HFFc6 (cell line): ENCODE measurements at regions not wholly inside any gene's neighbourhood (a gene's known extent, or its start where the extent isn't known, plus 50 kb on each side); places are given as distances from the start of the nearest gene placed in this dataset.
"Not testable (repeated sequence)": the region's sequence is repeated elsewhere in the genome, so short reads cannot be mapped to it uniquely, and the experiment has no call there.

Experiments
- DNase-seq: peaks from one replicate; pipeline ENCODE4 v3.0.0-alpha.2; 2018
- H3K27ac Mint-ChIP-seq: 2 replicates; pipeline ENCODE4 v1.8.0; 2020; ENCODE audit warnings: mild to moderate bottlenecking, mixed read lengths
- H3K27me3 Mint-ChIP-seq: 2 replicates; pipeline ENCODE4 v1.8.0; 2021; ENCODE audit warnings: mild to moderate bottlenecking, moderate library complexity, mixed read lengths; ENCODE audit not compliant: insufficient read depth
- H3K36me3 Mint-ChIP-seq: 2 replicates; pipeline ENCODE4 v1.8.0; 2021; ENCODE audit warnings: low read depth, mixed read lengths
- H3K4me1 Mint-ChIP-seq: 2 replicates; pipeline ENCODE4 v1.8.0; 2020; ENCODE audit warnings: low read depth, mixed read lengths
- H3K4me3 Mint-ChIP-seq: 2 replicates; pipeline ENCODE4 v1.8.0; 2020; ENCODE audit warnings: mild to moderate bottlenecking, moderate library complexity, mixed read lengths
- H3K9me3 Mint-ChIP-seq: 2 replicates; pipeline ENCODE4 v1.8.0; 2020; ENCODE audit warnings: mild to moderate bottlenecking, mixed read lengths
- CTCF ChIP-seq: fragments of 200-600 bp; sonication (generic); IDR thresholded peaks from 2 replicates; pipeline ENCODE4 v1.5.0; 2021; ENCODE audit warnings: antibody characterized with exemption, mild to moderate bottlenecking

- Mint-ChIP-seq H3K27me3 (no peaks in the 10 kb centered on the region), H3K36me3 (peaks cover 4% of the 10 kb centered on the region; the same call in 1 of the 2 replicates), H3K9me3 (peaks cover 17% of the 10 kb centered on the region), H3K27ac (no peak overlapping the region), H3K4me1 (no peaks in the 10 kb centered on the region), H3K4me3 (no peak overlapping the region)
- no peak for DNase-seq
- TF ChIP-seq CTCF, result no peak
Measured at GRCh38 chr7:109699661-109700060, 1130.0 kb downstream of the DNAJB9 start.

DNA sequence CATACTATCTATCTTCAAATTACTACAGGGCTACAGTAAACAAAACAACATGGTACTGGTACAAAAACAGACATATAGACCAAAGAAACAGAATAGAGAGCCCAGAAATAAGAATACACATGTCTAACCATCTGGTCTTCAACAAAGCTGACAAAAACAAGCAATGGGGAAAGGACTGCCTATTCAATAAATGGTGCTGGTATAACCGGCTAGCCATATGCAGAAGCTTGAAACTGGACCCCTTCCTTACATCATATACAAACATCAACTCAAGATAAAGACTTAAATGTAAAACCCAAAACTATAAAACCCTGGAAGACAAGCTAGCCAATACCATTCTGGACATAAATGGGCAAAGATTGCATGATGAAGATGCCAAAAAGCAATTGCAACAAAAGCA is 1143.7 kb downstream of the DNAJB9 start:
- no peaks in the 10 kb centered on the region for H3K36me3 Mint-ChIP-seq
- H3K4me1 Mint-ChIP-seq, result no peaks in the 10 kb centered on the region
- no peak overlapping the region for H3K4me3 Mint-ChIP-seq
- no peak for DNase-seq
- H3K27me3 Mint-ChIP-seq, result no peaks in the 10 kb centered on the region
- no peak for TF ChIP-seq CTCF
- H3K9me3 Mint-ChIP-seq, result peaks cover 12% of the 10 kb centered on the region
- H3K27ac Mint-ChIP-seq, result no peak overlapping the region

- H3K27ac Mint-ChIP-seq, H3K36me3 Mint-ChIP-seq, H3K27me3 Mint-ChIP-seq, H3K4me3 Mint-ChIP-seq, DNase-seq, H3K4me1 Mint-ChIP-seq: not testable (repeated sequence)
- H3K9me3 Mint-ChIP-seq, result peaks cover 23% of the 10 kb centered on the region
Measured at GRCh38 chr7:109719359-109719758, 1149.7 kb downstream of the DNAJB9 start.

- no peaks in the 10 kb centered on the region for H3K27me3 Mint-ChIP-seq
- no peak for TF ChIP-seq CTCF
- H3K27ac Mint-ChIP-seq, result no peak overlapping the region
- H3K4me3 Mint-ChIP-seq, result no peak overlapping the region
- no peaks in the 10 kb centered on the region for H3K36me3 Mint-ChIP-seq
- peaks cover 17% of the 10 kb centered on the region for H3K9me3 Mint-ChIP-seq
- no peaks in the 10 kb centered on the region for H3K4me1 Mint-ChIP-seq
- DNase-seq, result no peak
Measured at GRCh38 chr7:109734601-109735000, 1164.9 kb downstream of the DNAJB9 start.

- H3K27me3 Mint-ChIP-seq, result no peaks in the 10 kb centered on the region
- no peaks in the 10 kb centered on the region for H3K4me1 Mint-ChIP-seq
- no peak overlapping the region for H3K27ac Mint-ChIP-seq
- no peak for DNase-seq
- no peak overlapping the region for H3K4me3 Mint-ChIP-seq
- peaks cover 15% of the 10 kb centered on the region; the same call in 1 of the 2 replicates for H3K9me3 Mint-ChIP-seq
- no peak for TF ChIP-seq CTCF
- no peaks in the 10 kb centered on the region for H3K36me3 Mint-ChIP-seq
Measured at GRCh38 chr7:109735881-109736280, 1166.2 kb downstream of the DNAJB9 start.

DNA sequence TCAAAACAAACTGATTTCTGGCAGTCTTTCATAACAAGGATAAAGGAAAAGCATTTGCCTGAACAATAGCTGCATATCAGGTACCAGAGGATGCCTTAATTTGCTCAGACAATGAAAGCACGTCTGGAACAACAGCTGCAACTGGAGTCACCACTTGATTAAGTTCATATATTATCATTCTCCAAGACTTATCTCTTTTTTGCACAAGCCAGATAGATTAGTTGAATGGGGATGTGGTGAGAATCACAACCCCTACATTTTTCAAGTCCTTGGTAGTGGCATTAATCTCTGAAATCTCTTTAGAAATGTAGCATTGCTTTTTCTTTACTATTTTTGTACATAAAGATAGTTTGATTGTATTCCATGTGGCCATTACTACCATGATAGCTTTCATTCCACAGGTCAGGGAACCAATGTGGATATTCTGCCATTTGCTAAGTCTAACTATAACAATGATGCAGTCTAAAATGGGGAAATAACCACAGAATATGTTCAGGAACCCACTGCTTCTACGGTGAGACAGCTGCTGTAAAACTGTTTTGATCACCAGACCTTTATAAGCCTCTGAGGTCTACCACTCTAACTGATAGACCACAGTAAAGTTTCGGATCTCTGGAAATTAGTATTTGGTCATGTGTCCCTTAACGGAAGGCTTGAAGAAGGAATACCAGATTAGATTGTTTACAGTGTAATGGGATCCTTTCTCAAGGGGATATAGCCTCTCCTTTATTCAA is 1176.2 kb downstream of the DNAJB9 start:
- Mint-ChIP-seq H3K4me1 (peaks cover under 1% of the 10 kb centered on the region), H3K36me3 (no peaks in the 10 kb centered on the region), H3K27ac (no peak overlapping the region), H3K27me3 (no peaks in the 10 kb centered on the region), H3K4me3 (no peak overlapping the region), H3K9me3 (peaks cover 4% of the 10 kb centered on the region; the same call in 1 of the 2 replicates)
- no peak for DNase-seq
- TF ChIP-seq CTCF, result no peak
